Stomach (tissue), 4 donors: ENCODE measurements at regions not wholly inside any gene's neighbourhood (a gene's known extent, or its start where the extent isn't known, plus 50 kb on each side); places are given as distances from the start of the nearest gene placed in this dataset.

Experiments
- EP300 ChIP-seq: sonication (generic); formaldehyde crosslinking; IDR thresholded peaks from one replicate; pipeline ENCODE4 v1.6.1; 2017; ENCODE audit warnings: antibody characterized with exemption
- POLR2A ChIP-seq, 4 donors: fragments of 450-650 bp; IDR thresholded peaks; one replicate each; pipeline ENCODE4 v1.6.1; 2016; ENCODE audit warnings: antibody characterized with exemption in 4 of 4, control low read depth in 2 of 4, mild to moderate bottlenecking in 1 of 4, moderate library complexity in 1 of 4
- TF ChIP-seq, protein P1 (sequence below), 7 experiments: fragments of 450-650 bp in 4 of 7; fragments of 200-600 bp in 3 of 7; sonication (generic) in 3 of 7; IDR thresholded peaks; one replicate each; pipeline ENCODE4 v1.5.1; 2016 to 2019; ENCODE audit warnings: antibody characterized with exemption in 7 of 7, control low read depth in 2 of 7, mild to moderate bottlenecking in 1 of 7

DNA sequence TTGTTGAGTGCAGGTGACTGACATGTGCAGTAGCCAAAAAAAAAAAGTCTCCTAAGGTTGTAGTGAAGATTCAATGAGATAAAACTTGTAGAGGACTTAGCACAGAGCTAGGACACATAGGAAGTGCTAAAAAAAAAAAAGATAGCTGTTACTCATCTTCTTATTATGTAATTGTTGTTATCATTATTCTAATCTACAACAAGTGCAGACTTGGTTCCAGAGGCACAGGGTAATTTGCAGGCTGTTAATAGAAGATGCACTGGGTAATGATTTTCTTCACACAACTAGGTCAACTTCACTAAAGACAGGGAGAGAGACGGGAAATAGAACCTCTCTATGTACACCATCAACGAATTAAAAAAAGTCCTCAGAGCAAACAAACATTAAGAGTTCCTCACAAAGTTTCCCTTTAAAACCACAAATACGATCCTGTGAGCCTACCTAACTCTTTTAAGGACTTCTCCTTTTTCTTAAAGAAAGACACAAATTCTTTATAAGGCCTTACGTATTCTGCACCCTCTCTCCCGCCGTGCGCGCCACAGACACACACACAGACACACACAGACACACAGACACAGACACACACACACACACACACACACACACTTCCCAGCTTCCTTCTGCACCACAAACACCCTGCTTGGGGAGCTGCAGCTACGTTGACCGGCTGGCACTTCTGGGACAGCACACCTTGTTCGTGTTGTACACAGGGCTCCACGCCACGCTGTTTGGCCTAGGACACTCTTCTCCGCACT lies 49.8 kb upstream of the GADD45A start:
- TF ChIP-seq, protein P1, sequence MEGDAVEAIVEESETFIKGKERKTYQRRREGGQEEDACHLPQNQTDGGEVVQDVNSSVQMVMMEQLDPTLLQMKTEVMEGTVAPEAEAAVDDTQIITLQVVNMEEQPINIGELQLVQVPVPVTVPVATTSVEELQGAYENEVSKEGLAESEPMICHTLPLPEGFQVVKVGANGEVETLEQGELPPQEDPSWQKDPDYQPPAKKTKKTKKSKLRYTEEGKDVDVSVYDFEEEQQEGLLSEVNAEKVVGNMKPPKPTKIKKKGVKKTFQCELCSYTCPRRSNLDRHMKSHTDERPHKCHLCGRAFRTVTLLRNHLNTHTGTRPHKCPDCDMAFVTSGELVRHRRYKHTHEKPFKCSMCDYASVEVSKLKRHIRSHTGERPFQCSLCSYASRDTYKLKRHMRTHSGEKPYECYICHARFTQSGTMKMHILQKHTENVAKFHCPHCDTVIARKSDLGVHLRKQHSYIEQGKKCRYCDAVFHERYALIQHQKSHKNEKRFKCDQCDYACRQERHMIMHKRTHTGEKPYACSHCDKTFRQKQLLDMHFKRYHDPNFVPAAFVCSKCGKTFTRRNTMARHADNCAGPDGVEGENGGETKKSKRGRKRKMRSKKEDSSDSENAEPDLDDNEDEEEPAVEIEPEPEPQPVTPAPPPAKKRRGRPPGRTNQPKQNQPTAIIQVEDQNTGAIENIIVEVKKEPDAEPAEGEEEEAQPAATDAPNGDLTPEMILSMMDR (IDR thresholded peaks at IDR 0.05), result no peak
- no peak for TF ChIP-seq EP300
- TF ChIP-seq POLR2A (IDR thresholded peaks at IDR 0.05), result no peak
